ENCODE measurements at regions not wholly inside any gene's neighbourhood (a gene's known extent, or its start where the extent isn't known, plus 50 kb on each side); places are given as distances from the start of the nearest gene placed in this dataset.

DNA sequence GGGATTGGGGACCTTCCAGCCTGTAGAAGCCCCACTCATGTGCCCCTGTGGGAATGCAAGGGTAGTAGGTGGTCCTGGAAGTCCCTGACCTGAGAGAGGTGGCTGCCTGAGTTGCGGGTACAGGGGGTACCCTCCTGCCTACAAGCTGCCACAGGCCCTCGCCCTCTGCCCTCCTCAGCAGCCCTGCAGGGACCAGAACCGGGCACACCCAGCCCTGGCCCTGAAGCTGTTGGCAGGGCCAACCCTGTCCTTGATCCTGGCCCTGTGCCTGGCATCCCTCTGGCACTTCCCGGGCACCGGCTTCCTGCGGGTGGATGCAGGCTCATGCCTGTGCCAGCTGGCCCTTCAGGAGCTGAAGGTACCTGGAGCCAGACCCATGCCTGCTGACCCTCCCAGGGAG is 54.9 kb upstream of the ELN start:
- H3K27ac Mint-ChIP-seq (ENCODE audit: low read depth, unreplicated experiment): no peak overlapping the region
- H3K4me3 Mint-ChIP-seq (ENCODE audit: unreplicated experiment): no peak overlapping the region
- CTCF ChIA-PET: interaction anchor here (0.6 to 2.0 kb wide), 2 partner anchors 45 to 53 kb away, joined by 3 to 10 read pairs; no protein-coding TSS in a partner anchor
- no TSS peak for BruUV-seq (replicated peaks)
- POLR2A ChIA-PET: no interaction called here
- H3K27me3 Mint-ChIP-seq (ENCODE audit: insufficient read depth, unreplicated experiment): peaks cover 14% of the 10 kb centered on the region
- no peaks in the 10 kb centered on the region for H3K36me3 Mint-ChIP-seq (ENCODE audit: insufficient read depth, unreplicated experiment)
- intact Hi-C loops (cut with micrococcal nuclease): no loop called here
- H3K4me1 Mint-ChIP-seq (ENCODE audit: insufficient read depth, unreplicated experiment): no peaks in the 10 kb centered on the region
- TF ChIP-seq, protein P1, sequence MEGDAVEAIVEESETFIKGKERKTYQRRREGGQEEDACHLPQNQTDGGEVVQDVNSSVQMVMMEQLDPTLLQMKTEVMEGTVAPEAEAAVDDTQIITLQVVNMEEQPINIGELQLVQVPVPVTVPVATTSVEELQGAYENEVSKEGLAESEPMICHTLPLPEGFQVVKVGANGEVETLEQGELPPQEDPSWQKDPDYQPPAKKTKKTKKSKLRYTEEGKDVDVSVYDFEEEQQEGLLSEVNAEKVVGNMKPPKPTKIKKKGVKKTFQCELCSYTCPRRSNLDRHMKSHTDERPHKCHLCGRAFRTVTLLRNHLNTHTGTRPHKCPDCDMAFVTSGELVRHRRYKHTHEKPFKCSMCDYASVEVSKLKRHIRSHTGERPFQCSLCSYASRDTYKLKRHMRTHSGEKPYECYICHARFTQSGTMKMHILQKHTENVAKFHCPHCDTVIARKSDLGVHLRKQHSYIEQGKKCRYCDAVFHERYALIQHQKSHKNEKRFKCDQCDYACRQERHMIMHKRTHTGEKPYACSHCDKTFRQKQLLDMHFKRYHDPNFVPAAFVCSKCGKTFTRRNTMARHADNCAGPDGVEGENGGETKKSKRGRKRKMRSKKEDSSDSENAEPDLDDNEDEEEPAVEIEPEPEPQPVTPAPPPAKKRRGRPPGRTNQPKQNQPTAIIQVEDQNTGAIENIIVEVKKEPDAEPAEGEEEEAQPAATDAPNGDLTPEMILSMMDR (IDR thresholded peaks at IDR 0.05; ENCODE audit: unreplicated experiment): no peak
- DNase-seq (ENCODE audit: unreplicated experiment): peak; percentile 54
- no peaks in the 10 kb centered on the region for H3K9me3 Mint-ChIP-seq (ENCODE audit: unreplicated experiment)

DNA sequence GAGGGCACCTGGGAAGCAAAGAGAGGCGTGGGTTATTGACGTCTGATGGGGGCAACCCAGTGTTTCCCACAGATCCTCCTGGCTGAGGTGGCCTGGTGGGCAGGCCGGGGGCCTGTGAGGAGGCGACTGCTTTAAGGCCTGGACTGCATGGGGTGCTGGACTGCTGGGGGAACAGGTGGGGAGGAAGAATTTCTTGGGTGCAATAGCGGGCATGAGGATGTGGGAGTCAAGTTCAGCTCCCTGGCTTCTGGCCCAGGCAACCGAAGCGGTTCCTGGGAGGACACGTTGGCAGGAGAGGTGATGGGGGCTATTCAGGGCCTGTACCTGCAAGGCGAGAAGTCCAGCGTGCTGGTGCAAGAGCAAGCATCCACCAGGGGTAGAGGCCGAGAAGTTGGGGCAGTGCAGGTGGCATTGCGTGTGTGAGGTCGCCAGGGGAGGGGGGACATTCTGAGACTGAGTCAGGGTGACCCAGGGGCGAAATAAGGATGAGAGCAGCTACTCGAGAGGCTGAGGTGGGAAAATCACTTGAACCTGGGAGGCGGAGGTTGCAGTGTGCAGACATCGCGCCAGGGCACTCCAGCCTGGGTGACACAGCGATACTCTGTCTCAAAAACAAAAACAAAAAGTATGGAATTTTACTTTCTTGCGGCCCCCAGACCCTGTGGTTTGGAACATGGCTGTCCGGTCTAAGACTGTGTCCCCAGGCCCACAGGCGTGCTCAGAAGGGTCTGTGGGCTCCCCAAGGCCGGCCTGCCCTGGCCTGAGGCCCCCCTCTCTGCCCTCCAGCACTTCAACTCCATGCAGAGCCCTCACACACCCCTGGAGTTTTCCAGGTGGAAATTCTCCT is 53.6 kb upstream of the ELN start:
- no TSS peak for BruUV-seq (replicated peaks)
- no peak for DNase-seq (ENCODE audit: unreplicated experiment)
- no peaks in the 10 kb centered on the region for H3K9me3 Mint-ChIP-seq (ENCODE audit: unreplicated experiment)
- TF ChIP-seq, protein P1 (IDR thresholded peaks at IDR 0.05; ENCODE audit: unreplicated experiment): no peak
- no peaks in the 10 kb centered on the region for H3K4me1 Mint-ChIP-seq (ENCODE audit: insufficient read depth, unreplicated experiment)
- H3K4me3 Mint-ChIP-seq (ENCODE audit: unreplicated experiment): no peak overlapping the region
- CTCF ChIA-PET: interaction anchor here (2.0 kb wide), 1 partner anchor 52 kb away, joined by 10 read pairs; no protein-coding TSS in a partner anchor
- H3K27me3 Mint-ChIP-seq (ENCODE audit: insufficient read depth, unreplicated experiment): peaks cover 14% of the 10 kb centered on the region
- H3K27ac Mint-ChIP-seq (ENCODE audit: low read depth, unreplicated experiment): no peak overlapping the region
- no peaks in the 10 kb centered on the region for H3K36me3 Mint-ChIP-seq (ENCODE audit: insufficient read depth, unreplicated experiment)
- POLR2A ChIA-PET: no interaction called here
- intact Hi-C loops (cut with micrococcal nuclease): no loop called here

DNA sequence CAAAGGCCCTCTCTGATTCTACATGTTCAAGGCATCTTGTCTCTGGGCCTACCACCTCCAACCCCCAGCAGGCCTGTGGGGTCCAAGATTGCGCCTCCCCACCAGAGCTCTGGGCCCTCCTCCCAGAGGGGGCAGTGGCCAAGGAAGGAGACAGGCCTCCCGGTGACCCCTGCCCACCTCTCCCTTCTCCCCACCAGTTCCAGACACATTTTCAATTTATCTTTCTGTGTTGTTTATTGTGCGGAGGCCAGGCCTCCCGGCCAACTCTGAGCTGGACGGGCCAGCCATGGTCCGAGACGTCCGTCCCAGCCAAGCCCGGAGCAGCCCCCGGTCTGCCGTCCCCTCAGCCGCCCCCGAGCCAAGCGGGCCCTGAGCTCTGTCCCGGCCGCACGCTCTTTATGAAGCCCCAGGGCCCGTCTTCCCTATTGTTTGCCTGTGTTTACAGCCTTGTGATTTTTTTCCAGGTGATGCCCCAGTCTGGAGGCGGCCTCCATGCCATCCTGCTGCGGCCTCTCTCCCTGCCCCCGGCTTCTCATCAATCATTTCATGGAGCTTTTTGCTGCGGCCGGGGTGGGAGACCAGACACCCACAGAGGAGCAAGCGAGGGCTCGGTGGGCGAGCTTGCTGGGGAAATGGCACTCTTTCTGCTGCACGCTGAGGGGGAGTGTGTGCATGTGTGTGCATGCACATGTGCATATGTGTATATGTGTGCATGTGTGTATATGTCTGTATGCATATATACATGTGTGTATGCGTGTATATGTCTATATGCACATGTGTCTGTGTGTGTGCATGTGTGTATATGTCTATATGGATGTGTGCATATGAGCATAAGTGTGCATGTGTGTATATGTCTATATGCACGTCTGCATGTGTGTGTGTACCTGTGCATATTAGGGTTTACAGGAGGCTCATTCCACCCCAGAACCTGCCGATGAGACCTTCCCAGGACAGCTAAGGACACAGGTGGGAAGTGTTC is 52.7 kb upstream of the ELN start:
- Mint-ChIP-seq H3K4me3 (ENCODE audit: unreplicated experiment) (no peak overlapping the region), H3K27ac (ENCODE audit: low read depth, unreplicated experiment) (no peak overlapping the region), H3K9me3 (ENCODE audit: unreplicated experiment) (no peaks in the 10 kb centered on the region), H3K36me3 (ENCODE audit: insufficient read depth, unreplicated experiment) (no peaks in the 10 kb centered on the region), H3K27me3 (ENCODE audit: insufficient read depth, unreplicated experiment) (peaks cover 14% of the 10 kb centered on the region), H3K4me1 (ENCODE audit: insufficient read depth, unreplicated experiment) (no peaks in the 10 kb centered on the region)
- POLR2A ChIA-PET: no interaction called here
- no peak for DNase-seq (ENCODE audit: unreplicated experiment)
- TF ChIP-seq, protein P1 (IDR thresholded peaks at IDR 0.05; ENCODE audit: unreplicated experiment): no peak
- CTCF ChIA-PET: interaction anchor here (0.6 kb wide), 1 partner anchor 93 kb away, joined by 3 read pairs; no protein-coding TSS in a partner anchor
- intact Hi-C loops (cut with micrococcal nuclease): no loop called here
- no TSS peak for BruUV-seq (replicated peaks)
